GM23338 (cell line): ENCODE measurements at regions not wholly inside any gene's neighbourhood (a gene's known extent, or its start where the extent isn't known, plus 50 kb on each side); places are given as distances from the start of the nearest gene placed in this dataset.

Experiments
- ATAC-seq: fragments of 200-7000 bp; cut with Tn5 transposase; 3 replicates; pipeline ENCODE4 v1.9.1; 2020
- DNase-seq: peaks from one replicate; pipeline ENCODE4 v3.0.0-alpha.2; 2015; ENCODE audit warnings: low spot score
- H2AFZ ChIP-seq: fragments of 200-600 bp; sonication (generic); 2 replicates; pipeline ENCODE4 v1.8.0; 2016; ENCODE audit warnings: antibody characterized with exemption, mild to moderate bottlenecking, moderate library complexity
- H3F3A ChIP-seq: fragments of 200-600 bp; sonication (generic); replicated peaks from 2 replicates; pipeline ENCODE4 v1.8.0; 2017; ENCODE audit warnings: antibody characterized with exemption, mixed run types, low read depth
- H3K27ac ChIP-seq: fragments of 200-600 bp; sonication (generic); 2 replicates; pipeline ENCODE4 v1.6.1; 2016; ENCODE audit warnings: low read depth
- H3K27me3 ChIP-seq: fragments of 200-600 bp; sonication (generic); 2 replicates; pipeline ENCODE4 v1.8.0; 2016; ENCODE audit warnings: mild to moderate bottlenecking, mixed run types, moderate library complexity; ENCODE audit not compliant: insufficient read depth
- H3K36me3 ChIP-seq: fragments of 200-600 bp; sonication (generic); 2 replicates; pipeline ENCODE4 v1.8.0; 2016; ENCODE audit warnings: mild to moderate bottlenecking; ENCODE audit not compliant: insufficient read depth
- H3K4me1 ChIP-seq: fragments of 200-600 bp; sonication (generic); 2 replicates; pipeline ENCODE4 v1.8.0; 2016; ENCODE audit warnings: mild to moderate bottlenecking, moderate library complexity; ENCODE audit not compliant: insufficient read depth
- H3K4me2 ChIP-seq: fragments of 200-600 bp; sonication (generic); 2 replicates; pipeline ENCODE4 v1.7.1; 2017; ENCODE audit warnings: mixed run types
- H3K4me3 ChIP-seq: fragments of 200-600 bp; sonication (generic); 2 replicates; pipeline ENCODE4 v1.6.1; 2016; ENCODE audit warnings: mixed run types
- H3K79me2 ChIP-seq: fragments of 200-600 bp; sonication (generic); replicated peaks from 2 replicates; pipeline ENCODE4 v1.8.0; 2017; ENCODE audit warnings: mild to moderate bottlenecking; ENCODE audit not compliant: insufficient read depth
- H3K9me2 ChIP-seq: fragments of 200-600 bp; sonication (generic); 2 replicates; pipeline ENCODE4 v1.8.0; 2017; ENCODE audit not compliant: insufficient read depth
- H4K20me1 ChIP-seq: fragments of 200-600 bp; sonication (generic); replicated peaks from 2 replicates; pipeline ENCODE4 v1.8.0; 2017; ENCODE audit warnings: mild to moderate bottlenecking; ENCODE audit not compliant: insufficient read depth
- H3K27ac Mint-ChIP-seq: 2 replicates; pipeline ENCODE4 v1.8.0; 2020; ENCODE audit warnings: inconsistent platforms, mild to moderate bottlenecking, moderate library complexity, mixed read lengths
- H3K27me3 Mint-ChIP-seq: 3 replicates; pipeline ENCODE4 v1.8.0; 2022; ENCODE audit warnings: low read depth, mild to moderate bottlenecking, moderate library complexity, mixed read lengths, inconsistent platforms; ENCODE audit not compliant: insufficient read depth, poor library complexity
- H3K36me3 Mint-ChIP-seq: 3 replicates; pipeline ENCODE4 v1.8.0; 2021; ENCODE audit warnings: low read depth, mild to moderate bottlenecking, inconsistent platforms, moderate library complexity, mixed read lengths
- H3K4me1 Mint-ChIP-seq: 3 replicates; pipeline ENCODE4 v1.8.0; 2020; ENCODE audit warnings: mild to moderate bottlenecking, inconsistent platforms, mixed read lengths
- H3K4me3 Mint-ChIP-seq: 3 replicates; pipeline ENCODE4 v1.8.0; 2021; ENCODE audit warnings: moderate library complexity, mild to moderate bottlenecking, inconsistent platforms, mixed read lengths
- H3K9me3 Mint-ChIP-seq: 3 replicates; pipeline ENCODE4 v1.8.0; 2020; ENCODE audit warnings: moderate library complexity, mild to moderate bottlenecking, inconsistent platforms, mixed read lengths
- JUNB ChIP-seq: IDR thresholded peaks from one replicate; pipeline ENCODE4 v1.6.1; 2016; ENCODE audit warnings: antibody characterized with exemption; ENCODE audit not compliant: unreplicated experiment
- NANOG ChIP-seq: IDR thresholded peaks from 2 replicates; pipeline ENCODE4 v1.6.1; 2016; ENCODE audit warnings: antibody characterized with exemption, borderline replicate concordance
- POLR2AphosphoS5 ChIP-seq: IDR thresholded peaks from 2 replicates; pipeline ENCODE4 v1.6.1; 2016; ENCODE audit warnings: antibody characterized with exemption, low read depth
- STAT1 ChIP-seq: IDR thresholded peaks from one replicate; pipeline ENCODE4 v1.6.1; 2016; ENCODE audit warnings: antibody characterized with exemption; ENCODE audit not compliant: unreplicated experiment
- ZNF331 ChIP-seq: fragments of 250-450 bp; sonication (Bioruptor Pico); IDR thresholded peaks from 2 replicates; pipeline ENCODE4 v1.5.0; 2020; ENCODE audit warnings: low read depth, mild to moderate bottlenecking, moderate library complexity
- TF ChIP-seq, protein P1 (sequence below): IDR thresholded peaks from 2 replicates; pipeline ENCODE4 v1.6.1; 2016; ENCODE audit warnings: antibody characterized with exemption
- TF ChIP-seq, protein P2 (sequence below): fragments of 250-450 bp; sonication (Bioruptor Pico); IDR thresholded peaks from 2 replicates; pipeline ENCODE4 v1.5.0; 2020; ENCODE audit warnings: mild to moderate bottlenecking, moderate library complexity
- TF ChIP-seq, protein P3 (sequence below): IDR thresholded peaks from one replicate; pipeline ENCODE4 v1.6.1; 2018; ENCODE audit warnings: antibody characterized with exemption; ENCODE audit not compliant: unreplicated experiment

DNA sequence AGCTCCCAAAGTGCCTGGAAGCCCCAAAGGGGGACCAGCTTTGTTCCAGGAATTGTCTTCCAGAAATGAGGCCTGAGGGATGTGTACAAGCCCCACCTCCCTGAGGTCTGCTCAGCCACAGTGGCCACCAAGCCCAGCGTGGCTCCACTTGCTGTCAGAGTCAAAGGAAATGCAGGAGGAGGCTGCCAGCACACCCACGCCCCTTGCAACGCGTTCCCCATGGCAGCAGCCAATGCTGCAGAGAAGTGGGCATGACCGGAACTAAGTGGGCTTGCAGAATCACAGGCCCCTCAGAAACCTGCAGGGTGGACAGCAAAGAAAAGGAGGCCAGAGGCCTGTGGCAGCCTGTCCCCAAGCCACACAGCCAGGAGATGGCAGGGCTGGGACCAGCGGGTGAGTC lies 320.8 kb downstream of the FOXL1 start:
- no peaks in the 10 kb centered on the region for H3F3A ChIP-seq
- H3K36me3 ChIP-seq = no peaks in the 10 kb centered on the region
- no peaks in the 10 kb centered on the region; the same call in 1 of the 2 replicates for H3K4me1 ChIP-seq
- no peaks in the 10 kb centered on the region for H3K9me2 ChIP-seq
- DNase-seq (no peak), ATAC-seq (no peak)
- peaks cover 21% of the 10 kb centered on the region for H3K4me1 Mint-ChIP-seq
- no peak overlapping the region for H3K27ac ChIP-seq
- no peak overlapping the region for H3K27ac Mint-ChIP-seq
- no peak overlapping the region for H3K4me2 ChIP-seq
- no peaks in the 10 kb centered on the region; the same call in 2 of the 3 replicates for H3K36me3 Mint-ChIP-seq
- no peak for TF ChIP-seq JUNB
- no peak for TF ChIP-seq ZNF331
- TF ChIP-seq, protein P1, sequence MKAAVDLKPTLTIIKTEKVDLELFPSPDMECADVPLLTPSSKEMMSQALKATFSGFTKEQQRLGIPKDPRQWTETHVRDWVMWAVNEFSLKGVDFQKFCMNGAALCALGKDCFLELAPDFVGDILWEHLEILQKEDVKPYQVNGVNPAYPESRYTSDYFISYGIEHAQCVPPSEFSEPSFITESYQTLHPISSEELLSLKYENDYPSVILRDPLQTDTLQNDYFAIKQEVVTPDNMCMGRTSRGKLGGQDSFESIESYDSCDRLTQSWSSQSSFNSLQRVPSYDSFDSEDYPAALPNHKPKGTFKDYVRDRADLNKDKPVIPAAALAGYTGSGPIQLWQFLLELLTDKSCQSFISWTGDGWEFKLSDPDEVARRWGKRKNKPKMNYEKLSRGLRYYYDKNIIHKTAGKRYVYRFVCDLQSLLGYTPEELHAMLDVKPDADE = no peak
- TF ChIP-seq, protein P2, sequence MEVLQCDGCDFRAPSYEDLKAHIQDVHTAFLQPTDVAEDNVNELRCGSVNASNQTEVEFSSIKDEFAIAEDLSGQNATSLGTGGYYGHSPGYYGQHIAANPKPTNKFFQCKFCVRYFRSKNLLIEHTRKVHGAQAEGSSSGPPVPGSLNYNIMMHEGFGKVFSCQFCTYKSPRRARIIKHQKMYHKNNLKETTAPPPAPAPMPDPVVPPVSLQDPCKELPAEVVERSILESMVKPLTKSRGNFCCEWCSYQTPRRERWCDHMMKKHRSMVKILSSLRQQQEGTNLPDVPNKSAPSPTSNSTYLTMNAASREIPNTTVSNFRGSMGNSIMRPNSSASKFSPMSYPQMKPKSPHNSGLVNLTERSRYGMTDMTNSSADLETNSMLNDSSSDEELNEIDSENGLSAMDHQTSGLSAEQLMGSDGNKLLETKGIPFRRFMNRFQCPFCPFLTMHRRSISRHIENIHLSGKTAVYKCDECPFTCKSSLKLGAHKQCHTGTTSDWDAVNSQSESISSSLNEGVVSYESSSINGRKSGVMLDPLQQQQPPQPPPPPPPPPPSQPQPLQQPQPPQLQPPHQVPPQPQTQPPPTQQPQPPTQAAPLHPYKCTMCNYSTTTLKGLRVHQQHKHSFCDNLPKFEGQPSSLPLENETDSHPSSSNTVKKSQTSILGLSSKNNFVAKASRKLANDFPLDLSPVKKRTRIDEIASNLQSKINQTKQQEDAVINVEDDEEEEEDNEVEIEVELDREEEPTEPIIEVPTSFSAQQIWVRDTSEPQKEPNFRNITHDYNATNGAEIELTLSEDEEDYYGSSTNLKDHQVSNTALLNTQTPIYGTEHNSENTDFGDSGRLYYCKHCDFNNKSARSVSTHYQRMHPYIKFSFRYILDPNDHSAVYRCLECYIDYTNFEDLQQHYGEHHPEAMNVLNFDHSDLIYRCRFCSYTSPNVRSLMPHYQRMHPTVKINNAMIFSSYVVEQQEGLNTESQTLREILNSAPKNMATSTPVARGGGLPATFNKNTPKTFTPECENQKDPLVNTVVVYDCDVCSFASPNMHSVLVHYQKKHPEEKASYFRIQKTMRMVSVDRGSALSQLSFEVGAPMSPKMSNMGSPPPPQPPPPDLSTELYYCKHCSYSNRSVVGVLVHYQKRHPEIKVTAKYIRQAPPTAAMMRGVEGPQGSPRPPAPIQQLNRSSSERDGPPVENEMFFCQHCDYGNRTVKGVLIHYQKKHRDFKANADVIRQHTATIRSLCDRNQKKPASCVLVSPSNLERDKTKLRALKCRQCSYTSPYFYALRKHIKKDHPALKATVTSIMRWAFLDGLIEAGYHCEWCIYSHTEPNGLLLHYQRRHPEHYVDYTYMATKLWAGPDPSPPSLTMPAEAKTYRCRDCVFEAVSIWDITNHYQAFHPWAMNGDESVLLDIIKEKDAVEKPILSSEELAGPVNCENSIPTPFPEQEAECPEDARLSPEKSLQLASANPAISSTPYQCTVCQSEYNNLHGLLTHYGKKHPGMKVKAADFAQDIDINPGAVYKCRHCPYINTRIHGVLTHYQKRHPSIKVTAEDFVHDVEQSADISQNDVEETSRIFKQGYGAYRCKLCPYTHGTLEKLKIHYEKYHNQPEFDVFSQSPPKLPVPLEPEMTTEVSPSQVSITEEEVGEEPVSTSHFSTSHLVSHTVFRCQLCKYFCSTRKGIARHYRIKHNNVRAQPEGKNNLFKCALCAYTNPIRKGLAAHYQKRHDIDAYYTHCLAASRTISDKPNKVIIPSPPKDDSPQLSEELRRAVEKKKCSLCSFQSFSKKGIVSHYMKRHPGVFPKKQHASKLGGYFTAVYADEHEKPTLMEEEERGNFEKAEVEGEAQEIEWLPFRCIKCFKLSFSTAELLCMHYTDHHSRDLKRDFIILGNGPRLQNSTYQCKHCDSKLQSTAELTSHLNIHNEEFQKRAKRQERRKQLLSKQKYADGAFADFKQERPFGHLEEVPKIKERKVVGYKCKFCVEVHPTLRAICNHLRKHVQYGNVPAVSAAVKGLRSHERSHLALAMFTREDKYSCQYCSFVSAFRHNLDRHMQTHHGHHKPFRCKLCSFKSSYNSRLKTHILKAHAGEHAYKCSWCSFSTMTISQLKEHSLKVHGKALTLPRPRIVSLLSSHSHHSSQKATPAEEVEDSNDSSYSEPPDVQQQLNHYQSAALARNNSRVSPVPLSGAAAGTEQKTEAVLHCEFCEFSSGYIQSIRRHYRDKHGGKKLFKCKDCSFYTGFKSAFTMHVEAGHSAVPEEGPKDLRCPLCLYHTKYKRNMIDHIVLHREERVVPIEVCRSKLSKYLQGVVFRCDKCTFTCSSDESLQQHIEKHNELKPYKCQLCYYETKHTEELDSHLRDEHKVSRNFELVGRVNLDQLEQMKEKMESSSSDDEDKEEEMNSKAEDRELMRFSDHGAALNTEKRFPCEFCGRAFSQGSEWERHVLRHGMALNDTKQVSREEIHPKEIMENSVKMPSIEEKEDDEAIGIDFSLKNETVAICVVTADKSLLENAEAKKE (CRISPR knock-in tag) = no peak
- no peak for TF ChIP-seq STAT1
- no peak for TF ChIP-seq NANOG
- TF ChIP-seq, protein P3, sequence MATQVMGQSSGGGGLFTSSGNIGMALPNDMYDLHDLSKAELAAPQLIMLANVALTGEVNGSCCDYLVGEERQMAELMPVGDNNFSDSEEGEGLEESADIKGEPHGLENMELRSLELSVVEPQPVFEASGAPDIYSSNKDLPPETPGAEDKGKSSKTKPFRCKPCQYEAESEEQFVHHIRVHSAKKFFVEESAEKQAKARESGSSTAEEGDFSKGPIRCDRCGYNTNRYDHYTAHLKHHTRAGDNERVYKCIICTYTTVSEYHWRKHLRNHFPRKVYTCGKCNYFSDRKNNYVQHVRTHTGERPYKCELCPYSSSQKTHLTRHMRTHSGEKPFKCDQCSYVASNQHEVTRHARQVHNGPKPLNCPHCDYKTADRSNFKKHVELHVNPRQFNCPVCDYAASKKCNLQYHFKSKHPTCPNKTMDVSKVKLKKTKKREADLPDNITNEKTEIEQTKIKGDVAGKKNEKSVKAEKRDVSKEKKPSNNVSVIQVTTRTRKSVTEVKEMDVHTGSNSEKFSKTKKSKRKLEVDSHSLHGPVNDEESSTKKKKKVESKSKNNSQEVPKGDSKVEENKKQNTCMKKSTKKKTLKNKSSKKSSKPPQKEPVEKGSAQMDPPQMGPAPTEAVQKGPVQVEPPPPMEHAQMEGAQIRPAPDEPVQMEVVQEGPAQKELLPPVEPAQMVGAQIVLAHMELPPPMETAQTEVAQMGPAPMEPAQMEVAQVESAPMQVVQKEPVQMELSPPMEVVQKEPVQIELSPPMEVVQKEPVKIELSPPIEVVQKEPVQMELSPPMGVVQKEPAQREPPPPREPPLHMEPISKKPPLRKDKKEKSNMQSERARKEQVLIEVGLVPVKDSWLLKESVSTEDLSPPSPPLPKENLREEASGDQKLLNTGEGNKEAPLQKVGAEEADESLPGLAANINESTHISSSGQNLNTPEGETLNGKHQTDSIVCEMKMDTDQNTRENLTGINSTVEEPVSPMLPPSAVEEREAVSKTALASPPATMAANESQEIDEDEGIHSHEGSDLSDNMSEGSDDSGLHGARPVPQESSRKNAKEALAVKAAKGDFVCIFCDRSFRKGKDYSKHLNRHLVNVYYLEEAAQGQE = no peak
- TF ChIP-seq POLR2AphosphoS5 = no peak
- H3K27me3 Mint-ChIP-seq = no peaks in the 10 kb centered on the region
- H3K4me3 Mint-ChIP-seq = no peak overlapping the region
- no peaks in the 10 kb centered on the region for H3K9me3 Mint-ChIP-seq
- H3K27me3 ChIP-seq = no peaks in the 10 kb centered on the region
- H2AFZ ChIP-seq = no peak overlapping the region
- H3K79me2 ChIP-seq = no peaks in the 10 kb centered on the region
- no peak overlapping the region for H3K4me3 ChIP-seq
- H4K20me1 ChIP-seq = no peaks in the 10 kb centered on the region
